Body of pancreas (tissue), 4 donors: ENCODE measurements at regions not wholly inside any gene's neighbourhood (a gene's known extent, or its start where the extent isn't known, plus 50 kb on each side); places are given as distances from the start of the nearest gene placed in this dataset.

Experiments
- ATAC-seq: fragments of 150-250 bp; one replicate; pipeline ENCODE4 v1.9.1; 2016
- DNase-seq, 4 donors: peaks; one replicate each; pipeline ENCODE4 v3.0.0-alpha.2; 2019
- H3K27ac ChIP-seq, 4 donors: fragments of 200-600 bp; sonication (generic); 1 replicate in 3 of 4; 2 replicates in 1 of 4; pipeline versions ENCODE4 v1.5.1 to v1.6.1; 2016 to 2019; ENCODE audit warnings: mild to moderate bottlenecking in 1 of 4, mixed read lengths in 1 of 4, moderate library complexity in 1 of 4
- H3K27me3 ChIP-seq, 2 donors: fragments of 200-600 bp; sonication (generic); one replicate each; pipeline ENCODE4 v1.6.0; 2016; ENCODE audit warnings: mild to moderate bottlenecking in 1 of 2
- H3K36me3 ChIP-seq, 2 donors: fragments of 200-600 bp; sonication (generic); replicated peaks in 1 of 2; 2 replicates each; pipeline ENCODE4 v1.5.1; 2016; ENCODE audit warnings: low read depth in 2 of 2; ENCODE audit not compliant: insufficient read depth in 1 of 2
- H3K4me1 ChIP-seq: fragments of 200-600 bp; sonication (generic); one replicate; pipeline ENCODE4 v1.6.0; 2016
- H3K4me3 ChIP-seq, 2 donors: fragments of 200-600 bp; sonication (generic); 1 replicate in 1 of 2; 2 replicates in 1 of 2; pipeline ENCODE4 v1.5.1; 2016 to 2019
- H3K9me3 ChIP-seq, 3 donors: fragments of 200-600 bp; sonication (generic); 1 replicate in 2 of 3; 2 replicates in 1 of 3; pipeline ENCODE4 v1.5.1; 2016
- CTCF ChIP-seq, 7 experiments: fragments of 450-650 bp in 4 of 7; fragments of 200-600 bp in 3 of 7; sonication (generic) in 3 of 7; IDR thresholded peaks; one replicate each; pipeline ENCODE4 v1.5.1; 2016 to 2019; ENCODE audit warnings: antibody characterized with exemption in 7 of 7
- POLR2A ChIP-seq, 3 donors: fragments of 450-650 bp; IDR thresholded peaks; one replicate each; pipeline ENCODE4 v1.6.1; 2016; ENCODE audit warnings: antibody characterized with exemption in 3 of 3, mild to moderate bottlenecking in 2 of 3
- WGBS, 2 donors: methylation state at CpG; one replicate each; pipeline ENCODE4 v1.1.5; 2017; 5-methylcytosine and 5-hydroxymethylcytosine counted together
- intact Hi-C: fragments of 100-400 bp; cut with DNase I; formaldehyde crosslinking; loops from one replicate; pipeline ENCODE4 v1.15.1; 2023

- intact Hi-C loops: no loop called here
- WGBS, 2 donors: 84 to 90% methylated on average over 4 of the region's 4 CpGs
These were observed 587.4 kb upstream of the KCNMB2 start for GRCh38 chr3:177948716-177949425.

GRCh38 chr3:177959188-177959587, 577.0 kb upstream of the KCNMB2 start:
- ATAC-seq: no peak

More at GRCh38 chr3:177948716-177949425, 587.4 kb upstream of the KCNMB2 start:
- no peaks in the 10 kb centered on the region for H3K4me1 ChIP-seq
- no peaks in the 10 kb centered on the region for H3K27me3 ChIP-seq
- no peak for TF ChIP-seq POLR2A (IDR thresholded peaks at IDR 0.05)
- no peak for TF ChIP-seq CTCF (IDR thresholded peaks at IDR 0.05)
- no peak overlapping the region for H3K4me3 ChIP-seq
- no peaks in the 10 kb centered on the region for H3K36me3 ChIP-seq
- no peak overlapping the region for H3K27ac ChIP-seq
- ATAC-seq (no peak), DNase-seq (no peak)
- no peaks in the 10 kb centered on the region for H3K9me3 ChIP-seq

GRCh38 chr3:177960014-177960413, 576.2 kb upstream of the KCNMB2 start:
- H3K27ac ChIP-seq: no peak overlapping the region
- intact Hi-C loops: no loop called here
- no peaks in the 10 kb centered on the region for H3K4me1 ChIP-seq
- TF ChIP-seq POLR2A (IDR thresholded peaks at IDR 0.05) (no peak), CTCF (IDR thresholded peaks at IDR 0.05) (no peak)
- no peaks in the 10 kb centered on the region for H3K36me3 ChIP-seq
- no peak for DNase-seq
- ATAC-seq: no peak
- WGBS, 2 donors: 63 to 69% methylated on average over 2 of the region's 2 CpGs
- no peak overlapping the region for H3K4me3 ChIP-seq
- H3K9me3 ChIP-seq: no peaks in the 10 kb centered on the region
- no peaks in the 10 kb centered on the region for H3K27me3 ChIP-seq

More at GRCh38 chr3:177959188-177959587, 577.0 kb upstream of the KCNMB2 start:
- no peaks in the 10 kb centered on the region for H3K36me3 ChIP-seq
- no peaks in the 10 kb centered on the region for H3K27me3 ChIP-seq
- 67 to 69% methylated on average over 5 of the region's 5 CpGs for WGBS, 2 donors
- no peak for TF ChIP-seq CTCF (IDR thresholded peaks at IDR 0.05)
- no peak for TF ChIP-seq POLR2A (IDR thresholded peaks at IDR 0.05)
- intact Hi-C loops: no loop called here
- no peak overlapping the region for H3K4me3 ChIP-seq
- no peaks in the 10 kb centered on the region for H3K4me1 ChIP-seq
- no peak for DNase-seq
- H3K9me3 ChIP-seq: no peaks in the 10 kb centered on the region
- H3K27ac ChIP-seq: no peak overlapping the region

- H3K27ac ChIP-seq: no peak overlapping the region
- no peaks in the 10 kb centered on the region for H3K36me3 ChIP-seq
- no peaks in the 10 kb centered on the region for H3K27me3 ChIP-seq
- H3K4me1 ChIP-seq: no peaks in the 10 kb centered on the region
- H3K9me3 ChIP-seq: no peaks in the 10 kb centered on the region
- ATAC-seq: no peak
- TF ChIP-seq POLR2A (IDR thresholded peaks at IDR 0.05): no peak
- no peak for TF ChIP-seq CTCF (IDR thresholded peaks at IDR 0.05)
- H3K4me3 ChIP-seq: no peak overlapping the region
- intact Hi-C loops: no loop called here
- no peak for DNase-seq
These were observed 575.5 kb upstream of the KCNMB2 start for GRCh38 chr3:177960722-177961121.

- 76 to 83% methylated on average over 3 of the region's 3 CpGs for WGBS, 2 donors
- ATAC-seq: no peak
- Histone ChIP-seq H3K27me3 (no peaks in the 10 kb centered on the region), H3K4me3 (no peak overlapping the region), H3K4me1 (no peaks in the 10 kb centered on the region), H3K27ac (no peak overlapping the region), H3K36me3 (no peaks in the 10 kb centered on the region), H3K9me3 (no peaks in the 10 kb centered on the region)
- no peak for DNase-seq
- no peak for TF ChIP-seq POLR2A (IDR thresholded peaks at IDR 0.05)
- TF ChIP-seq CTCF (IDR thresholded peaks at IDR 0.05): no peak
- intact Hi-C loops: no loop called here
These were observed 574.5 kb upstream of the KCNMB2 start for GRCh38 chr3:177961784-177962183.
